ENCODE measurements at regions not wholly inside any gene's neighbourhood (a gene's known extent, or its start where the extent isn't known, plus 50 kb on each side); places are given as distances from the start of the nearest gene placed in this dataset.
"Not testable (repeated sequence)": the region's sequence is repeated elsewhere in the genome, so short reads cannot be mapped to it uniquely, and the experiment has no call there.

DNA sequence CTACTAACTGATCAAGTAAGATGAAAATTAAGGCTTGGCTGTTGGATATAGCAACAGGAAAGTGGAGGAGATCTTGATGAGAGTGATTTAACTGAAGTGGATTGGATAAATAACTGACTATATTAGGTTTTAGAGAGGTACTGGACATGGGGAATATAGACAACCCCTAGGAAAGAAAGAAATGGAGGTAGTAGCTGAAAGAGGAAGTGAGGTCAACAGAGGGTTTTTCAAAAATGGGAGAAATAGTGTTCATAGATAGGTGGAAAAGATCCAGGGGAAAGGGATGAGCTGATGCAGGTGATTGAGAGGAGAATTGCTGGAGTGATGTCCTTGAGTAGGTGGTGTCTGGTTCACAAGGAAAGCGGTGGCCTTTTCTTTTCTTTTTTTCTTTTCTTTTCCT lies 69.9 kb upstream of the PSME4 start:
- ATAC-seq (no peak), DNase-seq (no peak)
- Histone ChIP-seq H3K27me3 (no peaks in the 10 kb centered on the region), H3K9me3 (no peaks in the 10 kb centered on the region), H3K36me3 (replicated peaks in 1 of 2; ENCODE audit: insufficient read depth in 1 of 2, low read depth in 2 of 2) (no peaks in the 10 kb centered on the region), H3K4me1 (no peaks in the 10 kb centered on the region), H3K4me3 (no peak overlapping the region), H3K27ac (no peak overlapping the region)
- TF ChIP-seq, protein P1, sequence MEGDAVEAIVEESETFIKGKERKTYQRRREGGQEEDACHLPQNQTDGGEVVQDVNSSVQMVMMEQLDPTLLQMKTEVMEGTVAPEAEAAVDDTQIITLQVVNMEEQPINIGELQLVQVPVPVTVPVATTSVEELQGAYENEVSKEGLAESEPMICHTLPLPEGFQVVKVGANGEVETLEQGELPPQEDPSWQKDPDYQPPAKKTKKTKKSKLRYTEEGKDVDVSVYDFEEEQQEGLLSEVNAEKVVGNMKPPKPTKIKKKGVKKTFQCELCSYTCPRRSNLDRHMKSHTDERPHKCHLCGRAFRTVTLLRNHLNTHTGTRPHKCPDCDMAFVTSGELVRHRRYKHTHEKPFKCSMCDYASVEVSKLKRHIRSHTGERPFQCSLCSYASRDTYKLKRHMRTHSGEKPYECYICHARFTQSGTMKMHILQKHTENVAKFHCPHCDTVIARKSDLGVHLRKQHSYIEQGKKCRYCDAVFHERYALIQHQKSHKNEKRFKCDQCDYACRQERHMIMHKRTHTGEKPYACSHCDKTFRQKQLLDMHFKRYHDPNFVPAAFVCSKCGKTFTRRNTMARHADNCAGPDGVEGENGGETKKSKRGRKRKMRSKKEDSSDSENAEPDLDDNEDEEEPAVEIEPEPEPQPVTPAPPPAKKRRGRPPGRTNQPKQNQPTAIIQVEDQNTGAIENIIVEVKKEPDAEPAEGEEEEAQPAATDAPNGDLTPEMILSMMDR (IDR thresholded peaks at IDR 0.05) = no peak
- no peak for TF ChIP-seq POLR2A (IDR thresholded peaks at IDR 0.05)
- 75 to 95% methylated on average over 1 of the region's 1 CpG for WGBS, 2 donors
- intact Hi-C loops (cut with DNase I) = no loop called here

DNA sequence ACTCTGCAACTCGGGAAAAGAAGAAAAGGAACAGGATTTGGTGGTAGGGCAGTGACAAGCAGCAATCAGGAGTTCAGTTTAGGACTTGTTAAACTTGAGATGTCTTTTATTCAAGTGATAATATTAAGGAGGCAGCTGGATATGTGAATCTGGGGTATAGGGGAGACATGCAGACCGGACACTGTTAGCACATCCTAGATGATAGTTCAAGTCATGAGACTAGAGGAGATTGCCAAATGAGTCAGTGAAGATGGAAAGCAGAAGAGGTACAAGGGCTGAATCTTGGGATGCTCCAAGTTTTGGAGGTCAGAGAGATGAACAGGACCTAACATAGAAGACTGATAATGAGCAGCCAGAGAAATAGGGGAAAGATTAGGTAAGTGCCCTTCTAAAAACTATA lies 69.5 kb upstream of the PSME4 start:
- H3K4me3 ChIP-seq = no peak overlapping the region
- no peak for DNase-seq
- no peak for TF ChIP-seq POLR2A (IDR thresholded peaks at IDR 0.05)
- TF ChIP-seq, protein P1 (IDR thresholded peaks at IDR 0.05) = no peak
- no peaks in the 10 kb centered on the region for H3K9me3 ChIP-seq
- intact Hi-C loops (cut with DNase I) = no loop called here
- no peaks in the 10 kb centered on the region for H3K36me3 ChIP-seq (replicated peaks in 1 of 2; ENCODE audit: insufficient read depth in 1 of 2, low read depth in 2 of 2)
- 82 to 84% methylated on average over 2 of the region's 2 CpGs for WGBS, 2 donors
- H3K4me1 ChIP-seq = no peaks in the 10 kb centered on the region
- H3K27ac ChIP-seq = no peak overlapping the region
- H3K27me3 ChIP-seq = no peaks in the 10 kb centered on the region
- no peak for ATAC-seq

DNA sequence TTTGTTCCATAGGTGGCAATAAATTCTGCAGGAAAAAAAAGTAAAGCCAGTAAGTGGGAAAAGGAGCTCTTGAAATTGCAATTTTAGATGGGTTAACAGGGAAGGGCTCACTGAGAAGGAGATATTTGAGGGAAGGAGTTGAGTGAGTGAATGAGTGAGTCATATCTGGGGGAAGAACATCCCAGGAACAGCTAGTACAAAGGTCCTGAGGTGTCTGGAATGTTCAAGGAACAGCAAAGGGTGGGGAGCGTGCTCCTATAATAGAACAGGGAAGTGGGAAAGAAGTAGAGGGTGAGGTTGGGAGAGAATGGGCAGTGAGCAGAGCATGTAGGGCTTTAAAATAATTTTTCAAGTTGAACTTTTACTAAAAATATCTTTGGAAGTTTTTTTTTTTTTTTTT lies 68.0 kb upstream of the PSME4 start:
- 90 to 95% methylated on average over 1 of the region's 1 CpG for WGBS, 2 donors
- ATAC-seq (no peak), DNase-seq (no peak)
- TF ChIP-seq, protein P1 (IDR thresholded peaks at IDR 0.05) = no peak
- no peak for TF ChIP-seq POLR2A (IDR thresholded peaks at IDR 0.05)
- Histone ChIP-seq H3K27ac (no peak overlapping the region), H3K27me3 (no peaks in the 10 kb centered on the region), H3K4me3 (no peak overlapping the region), H3K9me3 (no peaks in the 10 kb centered on the region), H3K36me3 (replicated peaks in 1 of 2; ENCODE audit: insufficient read depth in 1 of 2, low read depth in 2 of 2) (no peaks in the 10 kb centered on the region), H3K4me1 (no peaks in the 10 kb centered on the region)
- intact Hi-C loops (cut with DNase I) = no loop called here

DNA sequence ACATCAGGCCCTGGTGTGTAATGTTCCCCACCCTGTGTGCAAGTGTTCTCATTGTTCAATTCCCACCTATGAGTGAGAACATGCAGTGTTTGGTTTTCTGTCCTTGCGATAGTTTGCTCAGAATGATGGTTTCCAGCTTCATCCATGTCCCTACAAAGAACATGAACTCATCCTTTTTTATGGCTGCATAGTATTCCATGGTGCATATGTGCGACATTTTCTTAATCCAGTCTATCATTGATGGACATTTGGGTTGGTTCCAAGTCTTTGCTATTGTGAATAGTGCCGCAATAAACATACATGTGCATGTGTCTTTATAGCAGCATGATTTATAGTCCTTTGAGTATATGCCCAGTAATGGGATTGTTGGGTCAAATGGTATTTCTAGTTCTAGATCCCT lies 60.5 kb upstream of the PSME4 start:
- ATAC-seq; H3K27ac ChIP-seq; H3K36me3 ChIP-seq (replicated peaks in 1 of 2; ENCODE audit: insufficient read depth in 1 of 2, low read depth in 2 of 2); H3K27me3 ChIP-seq; intact Hi-C loops (cut with DNase I); H3K9me3 ChIP-seq; H3K4me3 ChIP-seq; DNase-seq: not testable (repeated sequence)
- peaks cover 14% of the 10 kb centered on the region for H3K4me1 ChIP-seq
- WGBS, 2 donors = 95 to 100% methylated on average over 3 of the region's 3 CpGs

DNA sequence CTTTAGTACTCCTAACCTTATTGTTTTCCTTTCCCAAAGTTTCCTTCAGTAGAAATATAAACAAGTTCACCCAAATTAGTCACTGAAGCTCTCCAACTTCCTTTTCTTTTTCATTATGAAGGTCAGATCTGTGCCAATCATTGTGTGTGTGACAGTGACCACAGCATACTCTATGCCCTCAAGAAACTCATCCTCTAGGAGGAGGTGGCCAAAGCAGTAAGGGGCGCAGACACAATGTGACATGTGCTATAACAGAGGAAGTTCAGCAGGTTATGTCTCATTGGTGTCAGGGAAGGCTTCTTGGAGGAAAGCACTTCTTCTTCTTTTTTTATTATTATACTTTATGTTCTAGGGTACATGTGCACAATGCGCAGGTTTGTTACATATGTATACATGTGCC lies 60.0 kb upstream of the PSME4 start:
- H3K9me3 ChIP-seq = no peaks in the 10 kb centered on the region
- intact Hi-C loops (cut with DNase I) = no loop called here
- no peaks in the 10 kb centered on the region for H3K27me3 ChIP-seq
- H3K27ac ChIP-seq = no peak overlapping the region
- TF ChIP-seq, protein P1 (IDR thresholded peaks at IDR 0.05) = no peak
- no peak for TF ChIP-seq POLR2A (IDR thresholded peaks at IDR 0.05)
- 93 to 98% methylated on average over 2 of the region's 2 CpGs for WGBS, 2 donors
- no peak for DNase-seq
- H3K4me3 ChIP-seq = no peak overlapping the region
- H3K4me1 ChIP-seq = peaks cover 14% of the 10 kb centered on the region
- no peaks in the 10 kb centered on the region for H3K36me3 ChIP-seq (replicated peaks in 1 of 2; ENCODE audit: insufficient read depth in 1 of 2, low read depth in 2 of 2)
- ATAC-seq = no peak

All from body of pancreas (tissue), 4 donors.